ENCODE measurements at regions not wholly inside any gene's neighbourhood (a gene's known extent, or its start where the extent isn't known, plus 50 kb on each side); places are given as distances from the start of the nearest gene placed in this dataset.

DNA sequence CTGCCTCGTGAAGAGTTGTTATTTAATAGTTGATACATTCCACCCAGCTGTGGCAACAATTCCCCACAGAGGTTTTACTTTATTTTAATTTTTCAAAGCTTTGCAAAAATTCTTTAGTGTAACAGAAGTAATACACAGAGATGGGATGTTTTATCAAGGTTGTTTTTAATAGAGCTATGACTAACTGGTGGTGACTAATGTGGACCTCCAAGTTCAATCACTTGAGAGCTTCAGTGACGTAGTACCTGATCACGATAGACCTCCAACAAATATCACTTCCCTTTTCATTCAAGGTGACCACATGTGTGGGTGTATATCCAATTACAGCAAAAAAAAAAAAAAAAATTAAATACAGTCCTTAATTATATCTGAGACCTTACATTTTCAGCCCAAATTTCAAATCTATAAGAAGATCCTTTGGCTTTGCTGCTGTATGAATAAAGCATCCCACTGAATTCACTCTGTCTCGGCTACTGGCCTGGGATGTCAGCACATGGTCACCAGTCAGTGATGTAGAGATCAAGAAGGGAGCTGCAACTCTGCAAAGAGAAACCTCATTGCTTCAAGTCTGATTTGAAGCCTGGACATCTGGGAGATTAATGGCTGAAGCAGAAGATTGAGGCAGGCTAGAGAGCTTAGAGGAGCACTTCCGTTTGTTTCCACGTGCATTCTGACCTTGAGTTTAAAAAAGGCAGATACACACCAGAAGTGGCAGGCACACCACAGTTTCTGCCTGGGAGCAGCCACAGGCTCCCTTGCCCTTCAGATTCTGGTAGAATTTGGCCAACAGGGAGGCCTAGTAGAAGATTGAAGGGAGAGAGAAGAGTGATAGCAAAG lies 345.9 kb upstream of the NOCT start:
- no peak overlapping the region for H3K4me3 ChIP-seq
- no peak for DNase-seq
- no peaks in the 10 kb centered on the region for H3K4me1 ChIP-seq
- in situ Hi-C loops (cut with MboI; ENCODE audit: low pct_ligation_motif_present in 1 of 4, low pct_unique_long_range_greater_than_20kb in 1 of 4, low sequenced_read_pairs in 3 of 4), result no loop called here
- no peaks in the 10 kb centered on the region for H3K27me3 ChIP-seq
- TF ChIP-seq, protein P1, sequence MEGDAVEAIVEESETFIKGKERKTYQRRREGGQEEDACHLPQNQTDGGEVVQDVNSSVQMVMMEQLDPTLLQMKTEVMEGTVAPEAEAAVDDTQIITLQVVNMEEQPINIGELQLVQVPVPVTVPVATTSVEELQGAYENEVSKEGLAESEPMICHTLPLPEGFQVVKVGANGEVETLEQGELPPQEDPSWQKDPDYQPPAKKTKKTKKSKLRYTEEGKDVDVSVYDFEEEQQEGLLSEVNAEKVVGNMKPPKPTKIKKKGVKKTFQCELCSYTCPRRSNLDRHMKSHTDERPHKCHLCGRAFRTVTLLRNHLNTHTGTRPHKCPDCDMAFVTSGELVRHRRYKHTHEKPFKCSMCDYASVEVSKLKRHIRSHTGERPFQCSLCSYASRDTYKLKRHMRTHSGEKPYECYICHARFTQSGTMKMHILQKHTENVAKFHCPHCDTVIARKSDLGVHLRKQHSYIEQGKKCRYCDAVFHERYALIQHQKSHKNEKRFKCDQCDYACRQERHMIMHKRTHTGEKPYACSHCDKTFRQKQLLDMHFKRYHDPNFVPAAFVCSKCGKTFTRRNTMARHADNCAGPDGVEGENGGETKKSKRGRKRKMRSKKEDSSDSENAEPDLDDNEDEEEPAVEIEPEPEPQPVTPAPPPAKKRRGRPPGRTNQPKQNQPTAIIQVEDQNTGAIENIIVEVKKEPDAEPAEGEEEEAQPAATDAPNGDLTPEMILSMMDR (IDR thresholded peaks at IDR 0.05), result no peak
- TF ChIP-seq POLR2A (IDR thresholded peaks at IDR 0.05), result no peak
- TF ChIP-seq EP300 (IDR thresholded peaks at IDR 0.05; ENCODE audit: low read depth), result no peak
- no peak for TF ChIP-seq POLR2AphosphoS5 (IDR thresholded peaks at IDR 0.05)
- intact Hi-C loops (cut with DNase I; ENCODE audit: low total_unique reads), result no loop called here
- no peaks in the 10 kb centered on the region for H3K36me3 ChIP-seq
- 80 to 81% methylated on average over 5 to 6 of the region's 6 CpGs for WGBS, 2 donors (ENCODE audit: low coverage in 1 of 2)
- H3K27ac ChIP-seq, result no peak overlapping the region
- H3K9me3 ChIP-seq, result no peaks in the 10 kb centered on the region

DNA sequence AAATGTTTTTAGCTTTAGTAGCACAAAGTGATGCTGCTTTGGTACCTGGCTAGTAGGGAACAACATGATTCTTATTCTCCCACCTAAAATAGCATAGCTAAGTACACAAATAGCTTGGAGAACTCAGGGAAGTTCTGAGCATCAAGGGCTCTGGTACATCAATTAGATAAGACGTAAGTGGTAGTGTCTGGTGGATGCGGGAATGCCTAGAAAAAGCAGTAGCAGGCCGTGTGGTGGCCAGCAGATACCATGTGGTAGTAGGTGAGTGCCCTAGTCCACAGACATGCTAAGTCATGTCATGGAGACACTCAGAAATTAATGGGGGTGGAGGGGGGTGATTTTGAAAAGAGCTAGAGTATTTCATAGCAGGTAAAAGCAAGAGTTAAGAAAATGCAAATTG lies 347.3 kb upstream of the NOCT start:
- WGBS, 2 donors (ENCODE audit: low coverage in 1 of 2), result 98% methylated on average over 3 of the region's 3 CpGs; no CpG with 5 or more reads in 1 of the 2 donors
- TF ChIP-seq POLR2A (IDR thresholded peaks at IDR 0.05), result no peak
- in situ Hi-C loops (cut with MboI; ENCODE audit: low pct_ligation_motif_present in 1 of 4, low pct_unique_long_range_greater_than_20kb in 1 of 4, low sequenced_read_pairs in 3 of 4), result no loop called here
- Histone ChIP-seq H3K27me3 (no peaks in the 10 kb centered on the region), H3K4me1 (no peaks in the 10 kb centered on the region), H3K36me3 (no peaks in the 10 kb centered on the region), H3K27ac (no peak overlapping the region), H3K4me3 (no peak overlapping the region), H3K9me3 (no peaks in the 10 kb centered on the region)
- DNase-seq, result no peak
- intact Hi-C loops (cut with DNase I; ENCODE audit: low total_unique reads), result no loop called here

GRCh38 chr4:138666366-138666765 lies 349.2 kb upstream of the NOCT start:
- DNase-seq, result no peak
- H3K9me3 ChIP-seq, result no peaks in the 10 kb centered on the region
- no peaks in the 10 kb centered on the region for H3K4me1 ChIP-seq
- intact Hi-C loops (cut with DNase I; ENCODE audit: low total_unique reads) (no loop called here), in situ Hi-C loops (cut with MboI; ENCODE audit: low pct_ligation_motif_present in 1 of 4, low pct_unique_long_range_greater_than_20kb in 1 of 4, low sequenced_read_pairs in 3 of 4) (no loop called here)
- 93% methylated on average over 6 of the region's 6 CpGs; no CpG with 5 or more reads in 1 of the 2 donors for WGBS, 2 donors (ENCODE audit: low coverage in 1 of 2)
- H3K27me3 ChIP-seq, result no peaks in the 10 kb centered on the region
- no peak overlapping the region for H3K4me3 ChIP-seq
- H3K27ac ChIP-seq, result no peak overlapping the region
- TF ChIP-seq POLR2AphosphoS5 (IDR thresholded peaks at IDR 0.05) (no peak), EP300 (IDR thresholded peaks at IDR 0.05; ENCODE audit: low read depth) (no peak), POLR2A (IDR thresholded peaks at IDR 0.05) (no peak)
- TF ChIP-seq, protein P1 (IDR thresholded peaks at IDR 0.05), result no peak
- no peaks in the 10 kb centered on the region for H3K36me3 ChIP-seq

- intact Hi-C loops (cut with DNase I; ENCODE audit: low total_unique reads) (no loop called here), in situ Hi-C loops (cut with MboI; ENCODE audit: low pct_ligation_motif_present in 1 of 4, low pct_unique_long_range_greater_than_20kb in 1 of 4, low sequenced_read_pairs in 3 of 4) (no loop called here)
Observed at GRCh38 chr4:138665851-138666250, 349.7 kb upstream of the NOCT start.

DNA sequence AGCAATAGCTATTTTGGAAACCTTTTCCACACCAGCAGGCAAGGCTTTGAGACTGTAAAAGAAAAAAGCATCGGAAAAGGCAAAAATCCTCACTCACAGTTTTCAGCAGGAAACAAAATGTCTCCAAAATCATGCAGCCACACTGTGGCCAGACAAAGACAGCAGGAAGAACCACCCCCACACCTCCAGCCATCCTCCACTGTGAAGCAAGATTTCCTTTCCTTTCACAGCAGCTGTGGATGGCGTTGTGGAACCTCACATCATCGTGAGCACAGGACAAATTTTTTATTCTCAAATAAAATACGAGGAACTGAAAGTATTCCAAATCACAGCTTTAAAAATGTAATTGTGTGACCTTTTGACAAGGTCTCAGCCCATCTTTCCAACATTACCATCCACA lies 351.7 kb upstream of the NOCT start:
- Histone ChIP-seq H3K9me3 (no peaks in the 10 kb centered on the region), H3K4me1 (no peaks in the 10 kb centered on the region), H3K4me3 (no peak overlapping the region), H3K27ac (no peak overlapping the region), H3K36me3 (no peaks in the 10 kb centered on the region), H3K27me3 (no peaks in the 10 kb centered on the region)
- in situ Hi-C loops (cut with MboI; ENCODE audit: low pct_ligation_motif_present in 1 of 4, low pct_unique_long_range_greater_than_20kb in 1 of 4, low sequenced_read_pairs in 3 of 4) (no loop called here), intact Hi-C loops (cut with DNase I; ENCODE audit: low total_unique reads) (no loop called here)
- no peak for DNase-seq
- TF ChIP-seq POLR2AphosphoS5 (IDR thresholded peaks at IDR 0.05) (no peak), EP300 (IDR thresholded peaks at IDR 0.05; ENCODE audit: low read depth) (no peak), POLR2A (IDR thresholded peaks at IDR 0.05) (no peak)
- TF ChIP-seq, protein P1 (IDR thresholded peaks at IDR 0.05), result no peak
- 67 to 68% methylated on average over 3 to 4 of the region's 4 CpGs for WGBS, 2 donors (ENCODE audit: low coverage in 1 of 2)

More at GRCh38 chr4:138665851-138666250, 349.7 kb upstream of the NOCT start:
- Histone ChIP-seq H3K4me1 (no peaks in the 10 kb centered on the region), H3K9me3 (no peaks in the 10 kb centered on the region), H3K27me3 (no peaks in the 10 kb centered on the region), H3K4me3 (no peak overlapping the region), H3K27ac (no peak overlapping the region), H3K36me3 (no peaks in the 10 kb centered on the region)
- TF ChIP-seq EP300 (IDR thresholded peaks at IDR 0.05; ENCODE audit: low read depth) (no peak), POLR2AphosphoS5 (IDR thresholded peaks at IDR 0.05) (no peak)
- no peak for DNase-seq
- WGBS, 2 donors (ENCODE audit: low coverage in 1 of 2), result 75 to 86% methylated on average over 1 to 4 of the region's 4 CpGs
